ENCODE measurements at regions not wholly inside any gene's neighbourhood (a gene's known extent, or its start where the extent isn't known, plus 50 kb on each side); places are given as distances from the start of the nearest gene placed in this dataset.

GRCh38 chr13:79810669-79811068 lies 329.7 kb downstream of the NDFIP2 start:
- no peak for TF ChIP-seq CTCF (IDR thresholded peaks at IDR 0.05; ENCODE audit: low read depth, low read length)
- Histone ChIP-seq H3K9me3 (ENCODE audit: control insufficient read depth, insufficient read depth, low read length) (peaks cover 13% of the 10 kb centered on the region; the same call in 1 of the 2 replicates), H3K4me3 (ENCODE audit: low read depth, low read length) (no peak overlapping the region), H3K27ac (ENCODE audit: low read depth, low read length) (no peak overlapping the region), H3K27me3 (ENCODE audit: control insufficient read depth, insufficient read depth, low read length) (no peaks in the 10 kb centered on the region)
- ChIA-PET CTCF (interaction anchor here (0.6 to 1.8 kb wide), 2 partner anchors 269 to 533 kb away, joined by 3 to 5 read pairs; no protein-coding TSS in a partner anchor), POLR2A (interaction anchor here (0.6 to 1.3 kb wide), 3 partner anchors 15 to 530 kb away, joined by 3 to 6 read pairs (median 4); partner anchors contain the start of gene SPRY2)
- DNase-seq (ENCODE audit: low read depth, low spot score): peak; percentile 15

GRCh38 chr13:79810018-79810417 lies 329.1 kb downstream of the NDFIP2 start:
- Histone ChIP-seq H3K4me3 (ENCODE audit: low read depth, low read length) (no peak overlapping the region), H3K27me3 (ENCODE audit: control insufficient read depth, insufficient read depth, low read length) (no peaks in the 10 kb centered on the region), H3K9me3 (ENCODE audit: control insufficient read depth, insufficient read depth, low read length) (peaks cover 13% of the 10 kb centered on the region; the same call in 1 of the 2 replicates), H3K27ac (ENCODE audit: low read depth, low read length) (no peak overlapping the region)
- ChIA-PET POLR2A (interaction anchor here (1.3 kb wide), 1 partner anchor 531 kb away, joined by 6 read pairs; the partner anchor contains the start of gene SPRY2), CTCF (interaction anchor here (0.6 kb wide), 1 partner anchor 418 kb away, joined by 4 read pairs; no protein-coding TSS in a partner anchor)
- no peak for TF ChIP-seq CTCF (IDR thresholded peaks at IDR 0.05; ENCODE audit: low read depth, low read length)
- DNase-seq (ENCODE audit: low read depth, low spot score): no peak

GRCh38 chr13:79808475-79808874 lies 327.5 kb downstream of the NDFIP2 start:
- POLR2A ChIA-PET: no interaction called here
- Histone ChIP-seq H3K27me3 (ENCODE audit: control insufficient read depth, insufficient read depth, low read length) (no peaks in the 10 kb centered on the region), H3K9me3 (ENCODE audit: control insufficient read depth, insufficient read depth, low read length) (peaks cover 13% of the 10 kb centered on the region; the same call in 1 of the 2 replicates), H3K27ac (ENCODE audit: low read depth, low read length) (no peak overlapping the region), H3K4me3 (ENCODE audit: low read depth, low read length) (no peak overlapping the region)
- no peak for TF ChIP-seq CTCF (IDR thresholded peaks at IDR 0.05; ENCODE audit: low read depth, low read length)
- CTCF ChIA-PET: interaction anchor here (1.0 kb wide), 1 partner anchor 10 kb away, joined by 3 read pairs; no protein-coding TSS in a partner anchor
- no peak for DNase-seq (ENCODE audit: low read depth, low spot score)

- no peak for TF ChIP-seq CTCF (IDR thresholded peaks at IDR 0.05; ENCODE audit: low read depth, low read length)
- Histone ChIP-seq H3K27me3 (ENCODE audit: control insufficient read depth, insufficient read depth, low read length) (no peaks in the 10 kb centered on the region), H3K27ac (ENCODE audit: low read depth, low read length) (no peak overlapping the region), H3K9me3 (ENCODE audit: control insufficient read depth, insufficient read depth, low read length) (peaks cover 13% of the 10 kb centered on the region; the same call in 1 of the 2 replicates), H3K4me3 (ENCODE audit: low read depth, low read length) (no peak overlapping the region)
- POLR2A ChIA-PET: no interaction called here
- CTCF ChIA-PET: no interaction called here
- no peak for DNase-seq (ENCODE audit: low read depth, low spot score)
These were observed 326.6 kb downstream of the NDFIP2 start for GRCh38 chr13:79807554-79807953.

- TF ChIP-seq CTCF (IDR thresholded peaks at IDR 0.05; ENCODE audit: low read depth, low read length): no peak
- no peak for DNase-seq (ENCODE audit: low read depth, low spot score)
- ChIA-PET CTCF (no interaction called here), POLR2A (no interaction called here)
- no peaks in the 10 kb centered on the region for H3K27me3 ChIP-seq (ENCODE audit: control insufficient read depth, insufficient read depth, low read length)
- no peak overlapping the region for H3K27ac ChIP-seq (ENCODE audit: low read depth, low read length)
- no peak overlapping the region for H3K4me3 ChIP-seq (ENCODE audit: low read depth, low read length)
- peaks cover 13% of the 10 kb centered on the region; the same call in 1 of the 2 replicates for H3K9me3 ChIP-seq (ENCODE audit: control insufficient read depth, insufficient read depth, low read length)
These were observed 325.9 kb downstream of the NDFIP2 start for GRCh38 chr13:79806821-79807220.

Measured in AG04450 (cell line).